NCI-H1048 (cell line): ENCODE measurements at regions not wholly inside any gene's neighbourhood (a gene's known extent, or its start where the extent isn't known, plus 50 kb on each side); places are given as distances from the start of the nearest gene placed in this dataset.
"Not testable (repeated sequence)": the region's sequence is repeated elsewhere in the genome, so short reads cannot be mapped to it uniquely, and the experiment has no call there.

Experiments
- DNase-seq: peaks from one replicate; lab custom pipeline; 2025; lab: John Stamatoyannopoulos, UW

DNA sequence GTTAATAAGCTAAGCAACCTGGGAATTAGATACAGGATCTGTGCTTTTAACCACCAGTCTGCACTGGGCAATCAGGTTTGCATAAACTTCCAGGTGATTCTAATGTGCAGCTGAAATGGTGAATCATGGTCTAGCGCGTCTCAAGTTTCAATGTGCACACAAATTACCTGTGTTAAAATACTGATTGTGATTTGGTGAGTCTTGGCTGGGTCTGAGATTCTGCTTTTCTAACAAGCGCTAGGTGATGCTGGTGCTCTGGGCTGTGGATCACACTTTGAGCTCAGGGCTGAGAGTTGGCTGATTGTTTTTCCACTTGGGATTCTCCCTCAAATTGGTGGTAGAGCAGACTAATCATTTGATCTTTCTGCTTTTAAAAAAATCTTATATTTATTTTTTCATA, 124.8 kb downstream of the C12orf75 start:
- DNase-seq, result no peak

DNA sequence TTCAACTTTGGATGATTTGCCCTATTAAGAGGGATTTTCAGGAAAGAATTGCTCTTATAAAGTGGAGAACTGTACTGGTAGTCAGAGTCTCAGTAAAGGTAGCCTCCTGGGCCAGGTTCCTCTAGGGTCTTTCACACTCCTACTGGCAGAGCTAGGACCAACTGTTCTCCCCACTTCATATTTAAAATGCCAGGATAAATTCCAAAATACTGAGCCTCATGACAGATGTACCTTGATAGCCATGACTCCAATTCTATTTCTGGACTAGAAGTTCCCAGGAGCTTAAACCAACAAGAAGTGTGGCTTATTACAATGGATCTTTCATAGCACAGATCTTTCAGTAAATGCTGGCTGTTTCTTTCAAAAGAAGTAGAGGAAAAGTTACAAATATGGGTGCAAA, 126.5 kb downstream of the C12orf75 start:
- no peak for DNase-seq

DNA sequence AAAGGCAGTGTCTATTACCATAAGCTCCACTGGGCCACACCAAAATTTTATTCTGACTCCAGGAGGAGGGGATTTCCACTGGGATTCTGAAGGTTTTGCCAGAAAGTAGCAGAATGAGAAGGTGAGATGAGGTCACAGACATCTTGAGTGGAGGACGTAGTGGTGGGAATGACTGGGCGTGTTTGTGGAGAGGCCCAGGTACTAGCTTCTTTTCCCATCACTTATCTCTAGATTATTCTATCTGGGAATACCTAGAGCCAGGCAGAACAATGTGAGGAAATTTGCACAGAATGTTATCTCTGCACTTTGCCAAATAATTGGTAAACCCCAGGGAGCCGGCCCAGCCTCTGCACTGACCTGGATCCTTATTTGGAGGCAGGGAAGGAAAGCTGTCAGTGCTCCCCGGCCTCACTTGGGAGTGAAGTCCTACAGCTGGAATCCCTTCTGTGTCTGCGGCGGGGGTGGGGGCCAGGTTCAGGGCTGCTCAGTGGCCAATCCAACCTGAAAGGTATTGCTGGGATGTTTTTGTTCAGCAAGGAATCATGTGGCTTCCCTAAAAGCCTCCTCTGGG, 129.4 kb downstream of the C12orf75 start:
- no peak for DNase-seq

DNA sequence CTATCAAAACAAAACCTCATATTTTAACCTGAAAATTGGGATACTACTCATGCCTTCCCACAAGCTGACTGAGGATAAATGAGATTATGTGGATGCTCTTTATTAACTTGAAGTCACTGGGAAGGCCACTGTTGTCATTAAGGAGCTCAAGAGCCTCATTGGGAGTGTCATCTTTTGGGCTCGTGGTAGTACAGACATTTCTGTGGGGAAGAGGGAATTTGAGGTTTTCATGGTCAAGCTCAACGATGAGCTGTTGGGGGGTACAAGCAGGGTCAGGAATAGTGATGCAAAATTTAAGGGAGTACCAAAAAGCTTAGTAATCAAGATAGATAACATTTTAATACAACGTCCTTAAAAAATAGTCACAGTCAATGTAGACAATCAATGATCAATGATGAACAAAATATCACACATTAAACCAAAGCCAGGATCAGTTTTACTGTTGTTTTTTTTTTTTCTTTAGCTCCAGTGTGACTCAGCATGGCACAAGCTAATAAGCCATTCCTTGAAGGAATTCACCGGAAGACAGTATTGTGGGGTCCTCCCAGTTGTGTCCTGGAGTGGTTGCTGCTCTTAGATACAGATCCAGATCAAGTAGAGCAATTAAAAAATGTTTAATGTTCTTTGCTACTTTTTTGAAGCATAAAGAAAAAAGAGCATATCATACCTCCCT, 130.9 kb downstream of the C12orf75 start:
- no peak for DNase-seq

DNA sequence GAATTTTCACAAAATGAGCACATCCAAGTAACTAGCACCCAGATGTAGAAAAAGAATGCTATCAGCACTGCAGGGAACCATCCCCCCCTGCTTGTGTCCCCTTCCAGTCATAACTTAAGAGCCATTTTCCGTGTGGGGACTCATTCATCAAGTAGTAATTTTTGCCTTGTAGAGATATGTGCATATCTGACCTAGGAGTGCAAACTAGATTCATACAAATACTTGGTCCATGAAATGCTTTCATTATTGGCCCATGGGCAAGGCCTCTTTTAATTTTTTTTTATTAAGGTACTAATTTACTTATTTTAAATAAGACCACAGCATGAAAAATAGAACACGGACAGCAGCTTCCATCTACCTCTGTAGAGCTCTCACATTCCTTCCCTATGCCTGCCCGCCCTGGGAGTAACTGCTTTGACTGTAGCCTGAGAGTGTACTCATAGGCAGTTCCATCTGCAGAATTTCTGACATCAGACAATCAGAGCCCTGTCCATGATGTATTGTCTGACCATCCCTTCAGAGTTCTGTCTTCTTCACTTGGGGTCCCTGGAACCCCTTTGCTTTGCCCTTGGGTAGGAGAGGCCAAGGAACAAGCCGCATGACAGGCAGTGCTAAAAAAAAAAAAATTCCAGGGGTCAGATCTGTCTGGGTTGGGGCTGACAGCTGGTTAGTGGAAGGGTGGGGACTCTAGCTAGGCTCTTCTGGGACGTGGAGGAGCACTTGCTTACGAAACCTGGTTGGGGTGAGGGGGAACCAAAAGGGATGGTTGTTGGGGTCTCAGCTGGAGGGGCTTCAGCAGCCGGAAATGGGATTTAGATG, 131.7 kb downstream of the C12orf75 start:
- DNase-seq, result no peak

GRCh38 chr12:105462831-105463230, 132.3 kb downstream of the C12orf75 start:
- DNase-seq, result no peak

- no peak for DNase-seq
Measured at GRCh38 chr12:105464406-105464805, 133.9 kb downstream of the C12orf75 start.

DNA sequence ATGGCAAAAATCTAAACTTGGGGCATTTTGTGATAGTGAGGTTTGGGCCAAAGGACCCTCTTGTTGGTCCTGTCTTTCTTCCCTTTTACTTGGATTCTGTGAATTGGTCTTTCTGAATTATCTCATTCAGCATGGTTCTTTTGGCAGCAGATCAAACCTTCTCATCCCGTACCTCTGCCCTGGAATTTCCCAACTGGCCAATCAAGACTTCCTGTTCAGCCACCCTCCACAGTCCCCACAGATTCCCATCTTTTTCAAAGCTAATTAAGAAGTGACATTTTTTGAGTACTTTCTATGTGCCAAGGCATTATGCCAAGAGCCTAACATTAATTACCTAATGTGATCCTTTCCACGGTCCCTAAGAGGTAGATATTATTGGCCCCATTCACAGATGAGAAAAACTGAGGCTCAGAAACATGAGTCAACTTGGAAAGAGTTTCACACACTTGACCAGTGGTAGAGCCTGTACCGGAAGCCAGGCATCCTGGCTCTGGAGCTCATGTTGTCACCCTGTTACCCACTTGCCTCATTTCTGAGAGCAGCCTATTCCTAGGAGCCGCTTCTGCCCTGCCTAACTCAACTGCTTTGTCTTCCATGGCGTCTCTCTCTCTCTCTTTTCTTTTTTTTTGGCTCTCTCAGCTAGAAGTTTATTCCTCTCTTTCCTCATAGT, 135.9 kb downstream of the C12orf75 start:
- DNase-seq, result no peak

DNA sequence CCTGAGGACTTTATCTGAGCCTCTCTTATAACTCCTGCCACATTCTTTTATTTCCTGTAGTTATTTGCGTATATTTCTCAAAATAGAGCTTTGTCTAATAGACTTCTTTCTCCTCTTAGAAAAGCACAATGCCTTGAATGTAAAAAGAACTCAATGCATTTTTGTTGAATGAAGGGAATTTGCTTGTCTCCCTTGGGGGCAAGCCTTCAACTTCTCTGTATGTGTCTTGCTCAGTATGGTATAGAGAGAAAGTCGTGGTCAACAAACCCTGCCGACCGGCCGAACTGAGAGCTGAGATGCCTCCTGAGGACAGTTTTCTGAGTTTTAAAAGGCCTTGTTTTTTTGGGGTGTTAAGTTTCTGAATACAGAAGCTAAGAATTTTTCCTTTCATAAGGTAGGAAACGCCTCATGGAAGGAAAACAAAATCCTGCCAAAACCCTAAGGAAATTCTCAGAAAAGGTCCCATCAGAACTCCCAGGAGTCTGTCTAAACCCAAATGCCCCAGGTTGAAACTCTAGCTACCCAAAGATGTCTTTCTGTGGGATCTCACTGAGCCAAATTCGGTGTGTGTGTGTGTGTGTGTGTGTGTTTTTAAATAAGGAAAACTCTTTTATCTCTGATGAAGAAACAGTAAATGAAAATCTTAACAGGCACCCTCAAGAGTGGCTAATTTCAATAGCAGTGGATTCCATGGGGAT, 136.6 kb downstream of the C12orf75 start:
- no peak for DNase-seq

GRCh38 chr12:105467710-105468366, 137.3 kb downstream of the C12orf75 start:
- no peak for DNase-seq

- no peak for DNase-seq
Measured at GRCh38 chr12:105468464-105468863, 138.0 kb downstream of the C12orf75 start.

DNA sequence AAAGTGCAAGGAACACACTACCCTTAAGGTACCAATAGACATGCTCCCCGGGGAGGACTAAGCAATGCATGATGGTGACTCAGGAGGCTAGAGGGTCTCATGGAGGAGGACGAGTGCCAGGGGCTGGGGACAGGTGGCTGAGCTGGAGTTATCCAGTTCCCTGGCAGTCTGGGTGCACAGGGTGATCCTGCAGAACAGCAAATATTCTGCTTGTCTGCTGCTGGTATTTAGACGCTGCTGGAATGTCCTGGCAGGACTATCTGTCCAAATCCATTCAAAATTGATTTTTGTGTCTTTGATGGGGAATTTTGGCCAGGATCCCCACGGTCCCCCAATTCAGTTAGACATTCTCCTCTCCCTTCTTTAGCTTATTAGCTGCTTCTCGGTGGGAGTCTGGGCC, 138.7 kb downstream of the C12orf75 start:
- no peak for DNase-seq

GRCh38 chr12:105469701-105470100, 139.2 kb downstream of the C12orf75 start:
- DNase-seq, result no peak

GRCh38 chr12:105470102-105470501, 139.6 kb downstream of the C12orf75 start:
- no peak for DNase-seq

DNA sequence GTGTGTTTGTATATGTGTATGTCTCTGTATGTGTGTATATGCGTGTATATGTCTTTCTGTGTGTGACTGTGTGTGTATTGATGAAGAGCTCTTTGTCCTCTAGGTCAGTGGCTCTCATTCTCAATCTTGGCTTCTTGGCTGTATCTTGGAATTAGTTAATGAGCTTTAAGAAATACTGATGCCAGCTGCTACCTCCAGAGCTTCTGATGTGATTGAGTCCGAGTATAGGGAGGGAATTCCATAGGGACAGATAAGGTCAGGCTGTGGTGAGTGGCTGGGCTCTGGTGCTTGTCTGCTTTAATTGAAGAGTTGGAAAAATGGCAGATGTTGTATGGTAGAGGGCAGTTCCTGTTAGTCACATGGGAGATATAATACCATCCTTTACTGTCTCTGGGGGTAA, 140.1 kb downstream of the C12orf75 start:
- no peak for DNase-seq

DNA sequence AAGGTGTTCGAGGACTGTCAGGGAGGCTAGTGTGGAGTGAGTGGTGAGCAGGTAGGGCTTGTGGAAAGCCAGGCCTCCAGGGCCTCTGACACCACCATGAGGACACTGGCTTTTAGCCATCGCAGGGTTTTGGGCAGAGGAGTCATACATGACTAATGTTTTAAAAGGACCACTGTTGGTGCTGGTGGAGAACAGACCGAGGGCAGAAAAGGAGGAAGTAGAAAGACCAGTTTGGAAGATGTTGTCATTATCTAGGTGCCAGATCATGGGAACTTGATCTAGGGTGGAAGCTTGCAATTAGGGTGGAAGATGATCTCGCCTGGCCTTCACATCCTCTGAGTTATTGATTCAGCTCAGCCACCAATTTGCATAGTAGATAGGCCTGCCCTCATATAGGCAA, 144.2 kb downstream of the C12orf75 start:
- no peak for DNase-seq

DNA sequence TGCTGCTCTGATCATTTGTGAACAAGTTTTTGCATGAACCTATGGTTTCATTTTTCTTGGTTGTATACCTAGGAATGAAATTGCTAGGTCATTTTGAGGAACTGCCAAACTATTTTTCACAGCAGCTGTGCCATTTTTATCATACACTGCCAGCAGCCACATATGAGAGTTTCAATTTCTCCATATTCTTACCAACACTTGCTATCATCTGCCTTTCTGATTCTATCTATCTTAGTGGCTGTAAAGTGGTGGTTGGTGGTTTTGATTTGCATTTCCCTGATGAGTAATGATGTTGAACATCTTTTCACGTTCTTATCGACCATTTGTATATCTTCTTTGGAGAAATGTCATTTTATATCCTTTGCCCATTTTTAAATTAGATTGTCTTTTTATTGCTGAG, 146.1 kb downstream of the C12orf75 start:
- no peak for DNase-seq

GRCh38 chr12:105477873-105478272, 147.4 kb downstream of the C12orf75 start:
- no peak for DNase-seq

DNA sequence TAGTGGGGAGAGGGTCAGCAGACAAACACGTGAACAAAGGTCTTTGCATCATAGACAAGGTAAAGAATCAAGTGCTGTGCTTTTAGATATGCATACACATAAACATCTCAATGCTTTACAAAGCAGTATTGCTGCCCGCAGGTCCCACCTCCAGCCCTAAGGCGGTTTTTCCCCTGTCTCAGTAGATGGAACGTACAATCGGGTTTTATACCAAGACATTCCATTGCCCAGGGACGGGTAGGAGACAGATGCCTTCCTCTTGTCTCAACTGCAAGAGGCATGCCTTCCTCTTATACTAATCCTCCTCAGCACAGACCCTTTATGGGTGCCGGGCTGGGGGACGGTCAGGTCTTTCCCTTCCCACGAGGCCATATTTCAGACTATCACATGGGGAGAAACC, 148.3 kb downstream of the C12orf75 start:
- DNase-seq, result not testable (repeated sequence)

DNA sequence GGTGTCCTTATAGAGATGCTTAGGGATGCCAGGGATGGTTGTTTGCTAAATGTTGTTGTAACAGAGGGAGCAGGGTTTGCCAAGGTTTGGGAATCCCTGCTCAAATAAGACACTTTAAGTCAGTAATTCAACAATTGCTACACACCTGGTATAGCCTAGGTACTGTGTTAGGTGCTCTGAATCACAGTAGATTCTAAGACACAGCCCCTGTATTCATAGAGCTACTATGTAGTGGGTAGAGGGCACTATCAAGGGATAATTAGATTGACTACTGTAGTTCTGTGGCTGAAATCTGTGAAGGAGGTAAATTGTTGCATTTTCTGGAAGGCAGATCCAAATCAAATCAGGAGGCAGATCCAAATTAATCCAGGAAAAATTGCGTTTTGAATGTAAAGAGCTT, 149.2 kb downstream of the C12orf75 start:
- DNase-seq, result no peak

DNA sequence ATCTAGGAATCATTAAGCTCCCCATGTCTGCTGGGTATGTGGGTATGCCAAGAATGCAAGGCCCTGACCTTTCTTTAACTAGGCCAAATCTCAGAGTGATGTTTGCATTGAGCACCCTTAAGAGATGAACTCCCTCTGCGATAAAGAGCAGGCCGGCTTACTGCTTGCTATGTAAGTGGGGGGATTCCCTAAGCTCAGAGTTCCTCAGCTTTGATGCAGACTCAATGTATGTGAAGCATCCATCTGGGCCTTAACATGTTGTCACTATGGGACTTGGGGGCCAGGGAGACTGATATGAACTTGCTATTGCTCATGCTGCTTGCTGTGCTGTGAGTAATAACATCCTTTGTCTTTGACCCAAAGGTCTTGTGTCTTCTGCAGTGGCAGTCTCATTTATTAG, 149.7 kb downstream of the C12orf75 start:
- no peak for DNase-seq
